ENCODE measurements at regions not wholly inside any gene's neighbourhood (a gene's known extent, or its start where the extent isn't known, plus 50 kb on each side); places are given as distances from the start of the nearest gene placed in this dataset.
"Not testable (repeated sequence)": the region's sequence is repeated elsewhere in the genome, so short reads cannot be mapped to it uniquely, and the experiment has no call there.

DNA sequence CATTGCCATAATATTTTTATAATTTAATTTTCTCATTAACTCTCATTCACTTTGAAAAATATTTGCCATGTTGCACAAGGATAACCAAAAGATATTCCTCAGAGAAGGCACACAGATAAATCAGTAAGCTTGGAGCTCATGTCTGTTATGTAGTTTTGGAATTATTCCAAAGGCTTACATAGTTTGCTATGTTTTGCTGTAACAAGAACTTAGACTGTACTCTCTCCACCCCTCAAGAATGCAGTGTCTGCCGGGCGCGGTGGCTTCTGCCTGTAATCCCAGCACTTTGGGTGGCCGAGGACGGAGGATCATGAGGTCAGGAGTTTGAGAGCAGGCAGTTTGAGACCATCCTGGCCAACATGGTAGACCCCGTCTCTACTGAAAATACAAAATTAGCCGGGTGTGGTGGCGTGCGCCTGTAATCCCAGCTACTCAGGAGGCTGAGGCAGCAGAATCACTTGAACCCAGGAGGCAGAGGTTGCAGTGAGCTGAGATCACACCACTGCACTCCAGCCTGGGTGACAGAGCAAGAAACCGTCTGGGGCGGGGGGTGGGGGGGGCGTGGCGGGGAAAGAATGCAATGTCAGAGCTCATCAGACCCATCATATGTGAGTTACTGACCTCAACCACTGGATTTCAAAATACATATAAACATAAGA lies 351.0 kb downstream of the SPATA31A6 start:
- DNase-seq (ENCODE audit: extremely low read depth, low read depth); H3K4me3 ChIP-seq (replicated peaks; ENCODE audit: low read depth, low read length): not testable (repeated sequence)

GRCh38 chr9:42534984-42535325 lies 351.5 kb downstream of the SPATA31A6 start:
- not testable (repeated sequence) for H3K4me3 ChIP-seq (replicated peaks; ENCODE audit: low read depth, low read length); DNase-seq (ENCODE audit: extremely low read depth, low read depth)

GRCh38 chr9:42550789-42551357 lies 367.4 kb downstream of the SPATA31A6 start:
- H3K4me3 ChIP-seq (replicated peaks; ENCODE audit: low read depth, low read length), result not testable (repeated sequence)

DNA sequence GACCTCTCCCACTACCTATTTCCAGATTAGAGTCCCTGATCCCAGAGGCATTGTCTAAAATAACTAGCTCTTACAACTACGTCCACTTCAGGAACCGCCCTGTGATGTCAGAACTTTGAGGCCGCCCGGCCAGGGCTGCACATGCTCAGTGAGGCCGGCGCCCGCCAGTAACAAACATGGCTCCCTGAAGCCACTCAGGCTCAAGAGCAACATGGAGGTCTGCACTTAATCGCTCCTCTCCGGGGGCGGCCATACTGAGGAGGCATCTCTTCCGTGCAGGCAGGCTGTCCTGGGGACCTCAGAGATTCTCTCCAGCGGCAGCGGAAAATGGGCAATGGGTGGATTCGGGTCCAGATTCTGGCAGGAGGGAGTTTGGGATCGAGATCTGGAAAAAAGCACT lies 385.1 kb downstream of the SPATA31A6 start:
- not testable (repeated sequence) for DNase-seq (ENCODE audit: extremely low read depth, low read depth); H3K4me3 ChIP-seq (replicated peaks; ENCODE audit: low read depth, low read length)

More at GRCh38 chr9:42550789-42551357, 367.4 kb downstream of the SPATA31A6 start:
- not testable (repeated sequence) for DNase-seq (ENCODE audit: extremely low read depth, low read depth)

- not testable (repeated sequence) for H3K4me3 ChIP-seq (replicated peaks; ENCODE audit: low read depth, low read length); DNase-seq (ENCODE audit: extremely low read depth, low read depth)
Measured at GRCh38 chr9:42568942-42569556, 385.6 kb downstream of the SPATA31A6 start.

DNA sequence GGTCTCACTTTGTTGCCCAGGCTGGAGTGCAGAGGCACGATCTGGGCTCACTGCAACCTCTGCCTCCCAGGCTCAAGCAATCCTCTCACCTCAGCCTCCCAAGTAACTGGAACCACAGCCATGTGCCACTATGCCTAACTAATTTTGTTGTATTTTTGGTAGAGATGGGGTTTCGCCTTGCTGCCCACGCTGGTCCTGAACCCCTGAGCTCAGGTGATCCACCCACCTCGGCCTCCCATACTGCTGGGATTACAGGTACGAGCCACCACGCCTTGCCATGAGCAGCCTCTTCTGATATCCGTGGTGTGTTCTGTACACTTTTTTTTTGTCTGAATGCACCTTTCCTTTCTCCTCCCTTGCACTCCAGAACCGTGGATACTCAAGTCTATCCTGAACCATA lies 394.4 kb downstream of the SPATA31A6 start:
- DNase-seq (ENCODE audit: extremely low read depth, low read depth); H3K4me3 ChIP-seq (replicated peaks; ENCODE audit: low read depth, low read length): not testable (repeated sequence)

All from HFF-Myc (cell line).